Peyer's patch (tissue), 4 donors: ENCODE measurements at regions not wholly inside any gene's neighbourhood (a gene's known extent, or its start where the extent isn't known, plus 50 kb on each side); places are given as distances from the start of the nearest gene placed in this dataset.
"Not testable (repeated sequence)": the region's sequence is repeated elsewhere in the genome, so short reads cannot be mapped to it uniquely, and the experiment has no call there.

ENCODE experiments used
- POLR2A ChIP-seq, 2 donors: fragments of 450-650 bp; IDR thresholded peaks; one replicate each; pipeline ENCODE4 v1.5.1; 2017; ENCODE audit warnings: antibody characterized with exemption in 2 of 2, mild to moderate bottlenecking in 2 of 2, moderate library complexity in 2 of 2
- TF ChIP-seq, protein P1 (sequence below), 6 experiments: fragments of 450-650 bp in 4 of 6; fragments of 200-600 bp in 2 of 6; sonication (generic) in 1 of 6; IDR thresholded peaks; one replicate each; pipeline ENCODE4 v1.5.1; 2017 to 2019; ENCODE audit warnings: antibody characterized with exemption in 6 of 6, mild to moderate bottlenecking in 3 of 6, moderate library complexity in 1 of 6

DNA sequence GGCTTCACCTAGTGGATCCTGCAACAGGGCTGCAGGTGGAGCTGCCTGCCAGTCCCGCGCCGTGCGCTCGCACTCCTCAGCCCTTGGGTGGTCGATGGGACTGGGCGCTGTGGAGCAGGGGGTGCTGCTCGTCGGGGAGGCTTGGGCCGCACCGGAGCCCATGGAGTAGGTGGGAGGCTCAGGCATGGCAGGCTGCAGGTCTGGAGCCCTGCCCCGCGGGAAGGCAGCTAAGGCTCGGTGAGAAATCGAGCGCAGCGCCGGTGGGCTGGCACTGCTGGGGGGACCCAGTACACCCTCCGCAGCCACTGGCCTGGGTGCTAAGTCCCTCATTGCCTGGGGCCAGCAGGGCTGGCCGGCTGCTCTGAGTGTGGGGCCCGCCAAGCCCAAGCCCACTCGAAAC lies 156.3 kb upstream of the NRXN3 start:
- not testable (repeated sequence) for TF ChIP-seq POLR2A (IDR thresholded peaks at IDR 0.05)
- TF ChIP-seq, protein P1, sequence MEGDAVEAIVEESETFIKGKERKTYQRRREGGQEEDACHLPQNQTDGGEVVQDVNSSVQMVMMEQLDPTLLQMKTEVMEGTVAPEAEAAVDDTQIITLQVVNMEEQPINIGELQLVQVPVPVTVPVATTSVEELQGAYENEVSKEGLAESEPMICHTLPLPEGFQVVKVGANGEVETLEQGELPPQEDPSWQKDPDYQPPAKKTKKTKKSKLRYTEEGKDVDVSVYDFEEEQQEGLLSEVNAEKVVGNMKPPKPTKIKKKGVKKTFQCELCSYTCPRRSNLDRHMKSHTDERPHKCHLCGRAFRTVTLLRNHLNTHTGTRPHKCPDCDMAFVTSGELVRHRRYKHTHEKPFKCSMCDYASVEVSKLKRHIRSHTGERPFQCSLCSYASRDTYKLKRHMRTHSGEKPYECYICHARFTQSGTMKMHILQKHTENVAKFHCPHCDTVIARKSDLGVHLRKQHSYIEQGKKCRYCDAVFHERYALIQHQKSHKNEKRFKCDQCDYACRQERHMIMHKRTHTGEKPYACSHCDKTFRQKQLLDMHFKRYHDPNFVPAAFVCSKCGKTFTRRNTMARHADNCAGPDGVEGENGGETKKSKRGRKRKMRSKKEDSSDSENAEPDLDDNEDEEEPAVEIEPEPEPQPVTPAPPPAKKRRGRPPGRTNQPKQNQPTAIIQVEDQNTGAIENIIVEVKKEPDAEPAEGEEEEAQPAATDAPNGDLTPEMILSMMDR (IDR thresholded peaks at IDR 0.05): not testable (repeated sequence)
